CD4-positive, alpha-beta T cell (primary cell): ENCODE measurements at regions not wholly inside any gene's neighbourhood (a gene's known extent, or its start where the extent isn't known, plus 50 kb on each side); places are given as distances from the start of the nearest gene placed in this dataset.

Experiments
- ATAC-seq: fragments of 200-7000 bp; cut with Tn5 transposase; one replicate; pipeline ENCODE4 v1.10.0; 2022; ENCODE audit warnings: mild to moderate bottlenecking; ENCODE audit not compliant: poor library complexity
- CTCF ChIA-PET: fragments of 350-600 bp; sonication (Branson Sonifier 250); formaldehyde crosslinking; loops from one replicate; lab custom pipeline; 2021; ENCODE audit warnings: antibody characterized with exemption, inconsistent platforms; lab: Charles Lee
- POLR2A ChIA-PET: fragments of 350-600 bp; sonication (Branson Sonifier 250); formaldehyde crosslinking; loops from one replicate; lab custom pipeline; 2021; ENCODE audit warnings: antibody characterized with exemption, inconsistent platforms; lab: Charles Lee
- DNase-seq, 14 experiments: peaks; one replicate each; pipeline ENCODE4 v3.0.0-alpha.2; 2013 to 2020; ENCODE audit warnings: mixed read lengths in 2 of 14
- H3K27ac ChIP-seq, 2 donors: one replicate each; pipeline versions ENCODE4 v1.5.1 to v1.7.0; 2013; ENCODE audit warnings: low read length in 2 of 2, low read depth in 1 of 2, mild to moderate bottlenecking in 1 of 2
- H3K27me3 ChIP-seq, 2 experiments: 1 replicate in 1 of 2; 2 replicates in 1 of 2; pipeline versions ENCODE4 v1.6.1 to v1.7.0; 2013; ENCODE audit warnings: low read length in 2 of 2, control low read depth in 1 of 2, mild to moderate bottlenecking in 1 of 2, moderate library complexity in 1 of 2; ENCODE audit not compliant: insufficient read depth in 2 of 2, control insufficient read depth in 1 of 2
- H3K36me3 ChIP-seq: one replicate; pipeline ENCODE4 v1.6.1; 2013; ENCODE audit warnings: low read length, control low read depth; ENCODE audit not compliant: insufficient read depth
- H3K4me1 ChIP-seq: one replicate; pipeline ENCODE4 v1.6.1; 2013; ENCODE audit warnings: low read length, control low read depth; ENCODE audit not compliant: insufficient read depth
- H3K4me3 ChIP-seq: one replicate; pipeline ENCODE4 v1.5.1; 2013; ENCODE audit warnings: mild to moderate bottlenecking, low read length, moderate library complexity
- H3K9me3 ChIP-seq, 2 experiments: 1 replicate in 1 of 2; 2 replicates in 1 of 2; pipeline versions ENCODE4 v1.6.1 to v1.7.0; 2013; ENCODE audit warnings: low read length in 2 of 2, mild to moderate bottlenecking in 2 of 2, control low read depth in 1 of 2, moderate library complexity in 1 of 2; ENCODE audit not compliant: control insufficient read depth in 1 of 2, insufficient read depth in 1 of 2
- H3K27ac Mint-ChIP-seq: one replicate; pipeline ENCODE4 v1.8.0; 2020; ENCODE audit warnings: mixed read lengths
- H3K27me3 Mint-ChIP-seq: one replicate; pipeline ENCODE4 v1.8.0; 2021; ENCODE audit warnings: mixed read lengths
- H3K36me3 Mint-ChIP-seq: one replicate; pipeline ENCODE4 v1.8.0; 2021; ENCODE audit warnings: low read depth, mixed read lengths
- H3K4me1 Mint-ChIP-seq: one replicate; pipeline ENCODE4 v1.8.0; 2021; ENCODE audit warnings: low read depth, mixed read lengths
- H3K4me3 Mint-ChIP-seq: one replicate; pipeline ENCODE4 v1.8.0; 2020; ENCODE audit warnings: mild to moderate bottlenecking, mixed read lengths
- H3K9me3 Mint-ChIP-seq: one replicate; pipeline ENCODE4 v1.8.0; 2020; ENCODE audit warnings: mixed read lengths
- intact Hi-C, 2 experiments: fragments of 100-400 bp; cut with DNase I in 1 of 2; cut with micrococcal nuclease in 1 of 2; formaldehyde crosslinking; loops; one replicate each; pipeline versions ENCODE4 v1.15.1 to v1.9.0; 2023 to 2025; cut with DNase I, micrococcal nuclease
- TF ChIP-seq, protein P1 (sequence below): fragments of 200-600 bp; IDR thresholded peaks from one replicate; pipeline ENCODE4 v1.8.0; 2022; ENCODE audit warnings: antibody characterized with exemption, mild to moderate bottlenecking

DNA sequence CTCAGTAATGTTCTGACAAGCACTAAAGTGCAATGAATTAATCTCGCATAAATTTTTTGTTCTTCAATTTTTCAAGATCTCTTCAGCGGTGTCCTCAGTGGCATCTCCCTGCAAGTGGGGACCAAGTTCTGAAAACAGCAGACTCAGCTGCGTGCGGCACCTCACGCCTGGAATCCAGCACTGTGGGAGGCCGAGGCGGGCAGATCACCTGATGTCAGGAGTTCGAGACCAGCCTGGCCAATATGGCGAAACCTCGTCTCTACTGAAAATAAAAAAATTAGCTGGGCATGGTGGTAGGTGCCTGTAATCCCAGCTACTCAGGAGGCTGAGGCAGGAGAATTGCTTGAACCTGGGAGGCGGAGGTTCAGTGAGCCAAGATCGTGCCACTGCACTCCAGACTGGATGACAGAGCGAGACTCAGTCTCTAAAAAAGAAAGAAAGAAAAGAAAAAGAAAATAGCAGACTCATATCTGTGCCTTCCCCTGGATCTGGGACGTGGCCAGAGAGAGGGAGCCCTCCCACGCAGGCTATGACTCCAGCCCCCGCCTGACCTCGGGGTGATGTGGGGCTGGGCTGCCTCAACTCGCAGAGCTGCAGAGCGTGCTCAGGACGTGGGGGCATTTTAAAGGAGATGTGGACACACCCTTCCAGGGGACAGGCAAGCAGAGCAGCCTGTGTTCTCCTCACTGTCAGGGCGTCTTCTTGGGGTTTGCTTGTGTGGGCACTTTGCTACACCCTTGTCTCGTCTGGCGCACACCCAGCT lies 346.6 kb downstream of the BRD1 start:
- no peak overlapping the region for H3K27ac Mint-ChIP-seq
- TF ChIP-seq, protein P1, sequence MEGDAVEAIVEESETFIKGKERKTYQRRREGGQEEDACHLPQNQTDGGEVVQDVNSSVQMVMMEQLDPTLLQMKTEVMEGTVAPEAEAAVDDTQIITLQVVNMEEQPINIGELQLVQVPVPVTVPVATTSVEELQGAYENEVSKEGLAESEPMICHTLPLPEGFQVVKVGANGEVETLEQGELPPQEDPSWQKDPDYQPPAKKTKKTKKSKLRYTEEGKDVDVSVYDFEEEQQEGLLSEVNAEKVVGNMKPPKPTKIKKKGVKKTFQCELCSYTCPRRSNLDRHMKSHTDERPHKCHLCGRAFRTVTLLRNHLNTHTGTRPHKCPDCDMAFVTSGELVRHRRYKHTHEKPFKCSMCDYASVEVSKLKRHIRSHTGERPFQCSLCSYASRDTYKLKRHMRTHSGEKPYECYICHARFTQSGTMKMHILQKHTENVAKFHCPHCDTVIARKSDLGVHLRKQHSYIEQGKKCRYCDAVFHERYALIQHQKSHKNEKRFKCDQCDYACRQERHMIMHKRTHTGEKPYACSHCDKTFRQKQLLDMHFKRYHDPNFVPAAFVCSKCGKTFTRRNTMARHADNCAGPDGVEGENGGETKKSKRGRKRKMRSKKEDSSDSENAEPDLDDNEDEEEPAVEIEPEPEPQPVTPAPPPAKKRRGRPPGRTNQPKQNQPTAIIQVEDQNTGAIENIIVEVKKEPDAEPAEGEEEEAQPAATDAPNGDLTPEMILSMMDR, result no peak
- peaks cover 0 to 5% of the 10 kb centered on the region in 2 experiments for H3K9me3 ChIP-seq
- no peak overlapping the region for H3K27ac ChIP-seq
- ChIA-PET CTCF (no interaction called here), POLR2A (no interaction called here)
- no peak overlapping the region for H3K4me3 ChIP-seq
- no peak overlapping the region for H3K4me3 Mint-ChIP-seq
- peaks cover 0 to 2% of the 10 kb centered on the region in 2 experiments for H3K27me3 ChIP-seq
- intact Hi-C loops, result no loop called here
- ATAC-seq (no peak), DNase-seq (no peak)
- peaks cover 2% of the 10 kb centered on the region for H3K9me3 Mint-ChIP-seq
- no peaks in the 10 kb centered on the region for H3K36me3 ChIP-seq
- no peaks in the 10 kb centered on the region for H3K27me3 Mint-ChIP-seq
- H3K36me3 Mint-ChIP-seq, result peaks cover 10% of the 10 kb centered on the region
- H3K4me1 Mint-ChIP-seq, result no peaks in the 10 kb centered on the region
- H3K4me1 ChIP-seq, result no peaks in the 10 kb centered on the region

DNA sequence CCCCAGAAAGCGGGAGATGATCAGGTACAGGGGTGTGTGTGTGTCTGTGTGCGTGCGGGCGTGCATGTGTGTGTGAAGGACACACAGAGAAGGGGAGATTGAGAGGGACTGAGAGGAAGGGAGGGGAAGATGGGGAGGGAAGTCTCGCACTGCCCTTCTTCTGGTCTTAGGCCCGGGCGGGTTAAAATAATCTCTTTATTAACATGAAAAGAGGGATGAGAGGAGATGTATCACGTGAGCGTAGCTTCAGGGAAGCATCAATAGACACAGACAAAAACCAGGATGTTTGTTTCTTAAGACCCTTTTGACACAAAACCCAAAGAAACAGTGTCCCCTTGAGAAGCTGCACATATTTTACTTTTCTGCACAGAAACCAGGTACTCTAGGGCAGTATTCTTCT lies 347.3 kb downstream of the BRD1 start:
- no peak overlapping the region for H3K4me3 Mint-ChIP-seq

DNA sequence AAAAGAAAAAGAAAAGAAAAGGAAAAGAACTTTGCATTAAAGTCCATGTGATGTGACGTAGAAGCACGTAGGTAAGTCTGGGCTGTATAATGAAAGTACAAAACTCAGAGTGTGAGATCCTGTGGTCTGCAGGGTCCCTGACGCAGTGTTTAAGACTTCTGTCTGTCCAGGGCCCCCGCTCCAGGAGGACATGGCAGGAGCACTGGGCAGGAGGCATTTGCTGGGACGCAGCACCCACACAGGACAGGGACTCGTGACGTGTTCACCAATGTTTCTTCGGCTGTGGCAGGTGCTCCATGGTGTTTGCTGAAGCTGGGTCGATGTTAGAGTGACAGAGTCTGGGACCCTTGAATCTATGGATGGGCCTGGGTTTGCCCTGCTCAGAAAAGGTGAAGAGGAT lies 348.1 kb downstream of the BRD1 start:
- Mint-ChIP-seq H3K4me3 (no peak overlapping the region), H3K4me1 (no peaks in the 10 kb centered on the region), H3K27ac (no peak overlapping the region), H3K27me3 (no peaks in the 10 kb centered on the region), H3K9me3 (peaks cover 2% of the 10 kb centered on the region), H3K36me3 (peaks cover 22% of the 10 kb centered on the region)
- ChIA-PET CTCF (no interaction called here), POLR2A (no interaction called here)
- TF ChIP-seq, protein P1, result no peak
- ATAC-seq (no peak), DNase-seq (no peak)
- H3K9me3 ChIP-seq, result peaks cover 0 to 5% of the 10 kb centered on the region in 2 experiments
- no peak overlapping the region for H3K27ac ChIP-seq
- peaks cover 0 to 2% of the 10 kb centered on the region in 2 experiments for H3K27me3 ChIP-seq
- no peaks in the 10 kb centered on the region for H3K36me3 ChIP-seq
- intact Hi-C loops, result no loop called here
- H3K4me1 ChIP-seq, result no peaks in the 10 kb centered on the region
- no peak overlapping the region for H3K4me3 ChIP-seq

More for the DNA sequence above, 347.3 kb downstream of the BRD1 start:
- TF ChIP-seq, protein P1, result no peak
- H3K27ac Mint-ChIP-seq, result no peak overlapping the region
- H3K4me1 Mint-ChIP-seq, result no peaks in the 10 kb centered on the region
- H3K9me3 Mint-ChIP-seq, result peaks cover 2% of the 10 kb centered on the region
- H3K27ac ChIP-seq, result no peak overlapping the region
- ChIA-PET CTCF (no interaction called here), POLR2A (no interaction called here)
- ATAC-seq, result no peak
- no peak overlapping the region for H3K4me3 ChIP-seq
- no peaks in the 10 kb centered on the region for H3K4me1 ChIP-seq
- peaks cover 14% of the 10 kb centered on the region for H3K36me3 Mint-ChIP-seq
- H3K9me3 ChIP-seq, result peaks cover 0 to 5% of the 10 kb centered on the region in 2 experiments
- no peaks in the 10 kb centered on the region for H3K36me3 ChIP-seq
- intact Hi-C loops, result no loop called here
- no peak for DNase-seq
- H3K27me3 Mint-ChIP-seq, result no peaks in the 10 kb centered on the region
- H3K27me3 ChIP-seq, result peaks cover 0 to 2% of the 10 kb centered on the region in 2 experiments
